Ammon's horn (tissue), 1 donor: ENCODE measurements at regions not wholly inside any gene's neighbourhood (a gene's known extent, or its start where the extent isn't known, plus 50 kb on each side); places are given as distances from the start of the nearest gene placed in this dataset.
A peak's percentile ranks its signal among the peaks of the same experiment; 100 is the strongest.
"Not testable (repeated sequence)": the region's sequence is repeated elsewhere in the genome, so short reads cannot be mapped to it uniquely, and the experiment has no call there.

Experiments used
- DNase-seq: peaks from one replicate; pipeline ENCODE4 v3.0.0-alpha.2; 2016; ENCODE audit warnings: low spot score

DNA sequence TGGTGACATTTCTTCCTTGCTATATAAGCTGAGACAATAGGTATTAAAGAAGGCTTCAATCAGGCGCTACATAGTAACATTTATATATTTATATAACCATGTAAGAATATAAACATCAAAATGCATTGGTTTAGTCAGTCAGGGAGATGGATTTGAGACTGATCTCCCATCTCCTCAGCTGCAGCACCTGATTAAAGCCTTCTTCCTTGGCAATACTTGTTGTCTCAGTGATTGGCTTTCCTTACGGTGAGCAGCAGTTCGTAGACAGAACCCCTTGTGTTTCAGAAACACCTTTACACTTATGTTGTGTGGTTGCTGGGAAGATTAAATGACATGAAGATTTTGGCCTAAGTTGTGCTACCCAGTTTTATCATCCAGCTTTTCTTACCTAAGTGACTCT, 323.3 kb upstream of the DUSP10 start:
- DNase-seq: no peak

DNA sequence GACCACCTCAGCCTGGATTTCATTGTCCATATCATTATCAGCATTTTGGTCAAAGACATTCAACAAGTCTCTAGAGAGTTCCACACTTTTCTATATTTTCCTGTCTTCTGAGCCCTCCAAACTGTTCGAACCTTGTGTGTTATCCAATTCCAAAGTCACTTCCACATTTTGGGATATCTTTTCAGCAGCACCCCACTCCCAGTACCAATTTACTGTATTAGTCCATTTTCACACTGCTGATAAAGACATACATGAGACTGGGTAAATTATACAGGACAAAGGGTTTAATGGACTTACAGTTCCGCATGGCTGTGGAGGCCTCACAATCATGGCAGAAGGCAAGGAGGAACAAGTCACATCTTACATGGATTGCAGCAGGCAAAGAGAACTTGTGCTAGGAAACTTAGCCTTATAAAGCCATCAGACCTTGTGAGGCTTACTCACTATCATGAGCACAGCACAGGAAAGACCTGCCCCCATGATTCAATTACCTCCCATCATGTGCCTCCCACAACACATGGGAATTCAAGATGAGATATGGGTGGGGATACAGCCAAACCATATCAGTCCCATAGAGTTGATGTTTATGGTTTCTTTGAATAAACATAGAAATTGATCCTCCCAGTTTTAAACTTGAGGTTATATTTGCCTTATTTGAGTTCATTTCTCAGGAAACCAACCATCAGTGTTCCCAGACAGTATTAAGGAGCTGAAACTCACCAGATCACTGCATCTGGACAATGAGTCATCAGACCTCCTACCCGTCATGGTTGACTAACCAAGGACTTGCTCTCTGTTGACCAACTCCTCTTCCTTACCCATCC, 322.7 kb upstream of the DUSP10 start:
- no peak for DNase-seq

DNA sequence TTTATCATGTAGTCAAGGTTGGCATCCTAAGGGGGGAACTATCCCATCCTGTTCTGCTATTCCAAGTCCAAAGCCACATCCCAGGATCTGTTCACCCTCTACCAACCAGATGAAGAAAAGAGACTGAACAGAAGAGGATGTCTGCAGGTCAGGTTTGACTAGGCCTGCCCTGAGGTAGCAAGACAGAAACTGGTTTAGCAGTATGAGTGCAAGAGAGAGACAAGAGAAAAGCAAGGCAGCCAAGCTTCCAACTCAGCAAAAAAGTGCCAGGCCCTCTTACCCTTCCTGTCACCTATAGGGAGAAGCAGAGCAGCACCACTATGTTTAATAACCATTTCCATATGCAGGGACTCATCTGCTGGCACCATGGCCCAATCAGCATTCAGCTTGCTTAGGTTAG, 320.8 kb upstream of the DUSP10 start:
- no peak for DNase-seq

- DNase-seq: no peak
These were observed 319.9 kb upstream of the DUSP10 start for GRCh38 chr1:222061711-222062359.

DNA sequence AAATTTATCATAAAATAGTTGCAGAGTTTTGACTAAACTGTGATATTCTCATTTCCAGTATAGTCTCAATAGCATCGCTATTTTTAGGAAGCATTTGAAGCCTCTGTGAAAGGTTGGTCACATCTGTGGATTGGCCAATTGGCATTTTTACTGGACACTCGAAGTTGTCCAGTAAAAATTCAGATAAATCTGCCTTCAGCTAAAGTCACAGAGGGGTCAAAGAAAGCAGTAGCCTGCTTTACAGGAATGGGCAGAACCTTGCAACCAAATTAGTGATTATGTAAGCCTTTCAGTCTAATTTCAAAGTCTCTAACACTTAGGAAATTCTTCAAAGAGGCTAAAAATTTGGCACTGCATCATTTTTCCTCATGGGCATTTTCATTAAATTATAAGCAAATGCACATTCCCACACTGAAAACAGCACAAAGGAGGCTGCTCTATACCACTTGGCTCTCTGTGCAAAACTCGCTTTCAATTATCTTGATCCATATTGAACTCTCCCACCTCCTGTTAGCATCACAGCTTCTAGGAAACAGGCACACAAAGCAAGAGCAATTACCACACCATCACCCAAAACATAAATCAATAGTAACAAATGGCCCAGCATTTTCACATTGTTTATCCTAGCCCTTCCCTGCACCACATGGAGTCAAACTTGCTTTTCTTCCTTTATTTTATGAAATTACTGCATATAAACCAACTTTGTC, 318.5 kb upstream of the DUSP10 start:
- DNase-seq: no peak

- DNase-seq: no peak
These were observed 316.4 kb upstream of the DUSP10 start for GRCh38 chr1:222058249-222058648.

DNA sequence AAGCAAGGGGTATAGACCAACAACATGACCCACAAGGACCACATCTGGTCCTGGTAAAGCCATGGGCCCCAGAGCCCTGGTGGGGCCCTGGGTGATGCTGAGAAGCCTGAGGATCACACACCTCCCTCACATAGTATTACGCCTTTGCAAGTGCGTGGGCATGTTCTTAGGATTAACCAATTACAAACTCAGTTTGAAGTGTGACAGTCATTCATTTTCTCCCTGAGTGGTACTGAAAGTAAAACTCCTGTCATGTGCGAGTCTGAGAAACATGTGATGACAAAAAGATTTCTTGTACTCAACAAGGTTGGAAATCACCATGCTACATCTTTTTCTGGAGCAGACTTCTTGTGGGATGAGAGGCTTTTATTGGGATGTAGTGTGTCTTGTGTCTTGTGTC, 315.3 kb upstream of the DUSP10 start:
- no peak for DNase-seq

GRCh38 chr1:222054416-222054815, 312.5 kb upstream of the DUSP10 start:
- no peak for DNase-seq

- no peak for DNase-seq
These were observed 312.0 kb upstream of the DUSP10 start for GRCh38 chr1:222053790-222054294.

GRCh38 chr1:222051311-222051710, 309.4 kb upstream of the DUSP10 start:
- not testable (repeated sequence) for DNase-seq

GRCh38 chr1:222049661-222050060, 307.8 kb upstream of the DUSP10 start:
- DNase-seq: not testable (repeated sequence)

- DNase-seq: no peak
These were observed 307.3 kb upstream of the DUSP10 start for GRCh38 chr1:222049176-222049575.

GRCh38 chr1:222048094-222048595, 306.3 kb upstream of the DUSP10 start:
- no peak for DNase-seq

DNA sequence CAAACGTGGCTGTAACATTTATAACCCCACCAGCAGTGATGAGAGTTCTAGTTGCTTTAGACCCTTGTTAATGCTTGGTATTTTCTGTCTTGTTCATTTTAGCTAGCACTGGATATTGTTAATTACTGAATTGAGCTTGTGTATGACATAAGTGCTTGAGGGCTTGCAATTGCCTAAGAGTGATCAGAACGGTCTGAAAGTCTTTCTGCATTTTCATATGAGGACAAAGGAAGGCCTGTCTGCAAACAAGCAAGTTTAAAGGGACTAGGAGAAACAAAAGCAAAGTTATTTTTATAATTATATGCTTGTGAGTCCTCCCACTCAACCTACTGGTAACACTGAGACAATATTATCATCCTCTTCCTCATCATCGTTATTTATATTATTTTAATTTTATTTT, 305.5 kb upstream of the DUSP10 start:
- DNase-seq: no peak

DNA sequence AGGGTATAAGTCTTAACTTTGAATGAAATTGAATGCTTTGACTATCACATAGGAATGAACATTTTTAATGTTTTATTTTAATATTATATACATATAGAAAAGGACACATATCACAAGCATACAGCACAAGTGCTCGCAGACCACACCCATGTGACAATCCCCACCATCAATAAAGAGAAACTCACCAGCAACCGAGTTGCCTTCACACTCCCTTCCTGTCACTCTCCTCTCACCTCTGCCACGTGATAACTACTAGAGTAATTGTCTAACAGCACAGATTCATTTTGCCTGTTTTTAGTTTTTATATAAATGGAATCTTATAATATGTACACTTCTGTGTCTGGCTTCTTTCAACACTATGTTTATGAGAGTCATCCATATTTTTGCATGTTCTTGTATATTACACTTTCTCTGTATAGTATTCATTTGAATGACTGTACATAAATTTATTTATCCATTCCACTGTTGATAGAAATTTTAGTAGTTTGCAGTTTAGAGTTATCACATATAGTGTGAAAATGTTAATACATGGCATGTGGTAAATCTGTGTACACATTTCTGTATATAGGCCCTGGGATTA, 304.9 kb upstream of the DUSP10 start:
- no peak for DNase-seq

DNA sequence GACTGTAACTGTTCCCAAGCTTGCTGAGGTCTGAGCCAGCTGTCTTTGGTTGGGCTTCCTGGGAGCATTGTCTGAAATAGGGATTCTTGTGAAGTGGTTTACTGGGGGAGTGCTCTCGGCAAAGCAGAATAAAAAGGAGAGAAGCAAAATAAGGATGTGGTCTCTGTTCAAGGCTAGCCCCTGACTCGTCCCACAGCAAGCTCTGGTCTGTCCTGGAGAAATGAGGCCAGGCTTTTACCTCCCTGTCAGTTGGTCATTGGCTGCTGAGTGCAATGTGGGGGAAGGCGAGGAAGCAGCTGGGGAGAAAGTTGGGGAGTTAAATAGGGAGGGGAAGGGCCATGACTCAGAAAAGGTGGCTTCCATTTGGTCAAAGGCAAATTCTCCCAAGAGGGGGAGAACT, 303.9 kb upstream of the DUSP10 start:
- no peak for DNase-seq

DNA sequence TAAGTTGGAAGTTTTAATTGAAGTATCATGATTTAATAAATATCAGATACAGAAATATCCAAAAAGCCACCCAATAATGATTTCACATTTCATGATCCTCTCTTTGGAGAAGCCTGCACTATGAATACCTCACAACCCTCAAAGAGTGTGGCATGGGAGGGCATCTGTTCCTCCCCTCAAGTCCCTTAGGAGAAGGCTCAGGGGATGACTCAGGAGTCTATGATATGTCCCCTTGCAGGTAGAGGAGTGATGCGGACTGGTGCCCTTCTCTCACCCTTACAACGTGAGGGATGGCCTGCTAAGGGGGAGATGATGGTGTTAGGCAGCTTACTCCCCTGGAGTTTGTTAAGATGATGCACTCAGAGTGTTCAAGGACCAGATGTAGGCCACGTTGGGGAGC, 303.3 kb upstream of the DUSP10 start:
- DNase-seq: no peak

GRCh38 chr1:222043444-222044292, 301.8 kb upstream of the DUSP10 start:
- peak; percentile 25 for DNase-seq

GRCh38 chr1:222042120-222042519, 300.2 kb upstream of the DUSP10 start:
- DNase-seq: no peak

- DNase-seq: no peak
These were observed 299.1 kb upstream of the DUSP10 start for GRCh38 chr1:222040955-222041354.

DNA sequence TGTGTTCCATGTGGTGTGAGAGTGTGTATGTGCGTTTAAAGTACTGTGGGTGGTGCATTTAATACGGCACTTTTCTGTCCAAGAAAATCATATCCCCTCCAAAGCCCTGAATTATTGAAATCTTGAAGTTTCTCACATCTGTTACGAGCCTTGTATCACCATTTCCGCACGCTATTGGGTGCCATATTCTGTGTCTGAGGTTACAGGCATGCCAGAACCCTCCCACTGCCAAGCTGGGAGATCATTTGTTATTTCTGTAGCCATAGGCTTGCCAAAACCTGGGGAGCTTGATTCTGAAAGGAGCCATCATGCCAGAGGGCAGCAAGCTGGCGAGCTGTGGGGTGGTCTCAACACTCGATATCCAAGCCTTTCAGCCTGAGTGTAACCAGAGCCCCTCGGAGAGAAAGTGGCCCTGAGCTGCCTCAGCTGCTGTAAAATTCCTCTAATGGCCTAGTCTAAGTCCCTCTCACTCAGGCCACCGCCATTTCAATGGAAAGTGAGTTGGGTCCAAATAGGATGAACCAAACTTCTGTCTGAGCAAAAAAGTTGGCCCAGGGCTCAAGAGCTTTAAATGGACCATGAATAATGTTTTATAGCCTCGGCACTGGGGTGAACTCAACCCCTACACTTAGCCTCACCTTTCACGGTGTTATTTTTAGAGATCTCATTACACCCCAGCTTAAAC, 298.4 kb upstream of the DUSP10 start:
- DNase-seq: no peak
